Upper lobe of left lung (tissue), 6 donors: ENCODE measurements at regions not wholly inside any gene's neighbourhood (a gene's known extent, or its start where the extent isn't known, plus 50 kb on each side); places are given as distances from the start of the nearest gene placed in this dataset.

Experiments
- ATAC-seq, 2 donors: fragments of 200-7000 bp; cut with Tn5 transposase; one replicate each; pipeline ENCODE4 v1.9.1; 2022; ENCODE audit warnings: mild to moderate bottlenecking in 2 of 2, moderate library complexity in 2 of 2; ENCODE audit not compliant: low FRiP score in 2 of 2
- DNase-seq, 2 donors: peaks; one replicate each; pipeline ENCODE4 v3.0.0-alpha.2; 2019 to 2020
- H3K27ac ChIP-seq, 4 donors: fragments of 200-600 bp; sonication (generic); one replicate each; pipeline ENCODE4 v1.5.1; 2016 to 2019
- H3K27me3 ChIP-seq, 4 donors: fragments of 200-600 bp; sonication (generic); one replicate each; pipeline ENCODE4 v1.5.1; 2017 to 2019
- H3K36me3 ChIP-seq, 4 donors: fragments of 200-600 bp; sonication (generic); one replicate each; pipeline ENCODE4 v1.5.1; 2016 to 2019
- H3K4me1 ChIP-seq, 4 donors: fragments of 200-600 bp; sonication (generic); one replicate each; pipeline ENCODE4 v1.5.1; 2018 to 2019
- H3K4me3 ChIP-seq, 4 donors: fragments of 200-600 bp; sonication (generic); one replicate each; pipeline ENCODE4 v1.5.1; 2017 to 2019; ENCODE audit warnings: mild to moderate bottlenecking in 2 of 4, moderate library complexity in 1 of 4
- H3K9me3 ChIP-seq, 4 donors: fragments of 200-600 bp; sonication (generic); one replicate each; pipeline ENCODE4 v1.5.1; 2018 to 2019
- EP300 ChIP-seq, 4 donors: sonication (generic); formaldehyde crosslinking; IDR thresholded peaks; one replicate each; pipeline ENCODE4 v1.5.1; 2017; ENCODE audit warnings: antibody characterized with exemption in 4 of 4, control low read depth in 2 of 4
- POLR2A ChIP-seq, 4 donors: fragments of 450-650 bp; IDR thresholded peaks; one replicate each; pipeline ENCODE4 v1.5.1; 2016 to 2017; ENCODE audit warnings: antibody characterized with exemption in 4 of 4, mild to moderate bottlenecking in 2 of 4
- POLR2AphosphoS5 ChIP-seq, 2 donors: sonication (generic); formaldehyde crosslinking; IDR thresholded peaks; one replicate each; pipeline ENCODE4 v1.5.1; 2017; ENCODE audit warnings: antibody characterized with exemption in 2 of 2
- WGBS, 2 donors: methylation state at CpG; one replicate each; pipeline ENCODE4 v1.1.5; 2017 to 2018; 5-methylcytosine and 5-hydroxymethylcytosine counted together
- TF ChIP-seq, protein P1 (sequence below), 6 experiments: fragments of 450-650 bp in 4 of 6; fragments of 200-600 bp in 2 of 6; sonication (generic) in 2 of 6; IDR thresholded peaks; one replicate each; pipeline ENCODE4 v1.5.1; 2016 to 2019; ENCODE audit warnings: antibody characterized with exemption in 6 of 6
- donor health status: DM: no; HTN: no; CAD: no; lungs with moderate emphysema.
- donor health status: DM: no; HTN: yes; CAD: no; lungs with severe emphysema.

DNA sequence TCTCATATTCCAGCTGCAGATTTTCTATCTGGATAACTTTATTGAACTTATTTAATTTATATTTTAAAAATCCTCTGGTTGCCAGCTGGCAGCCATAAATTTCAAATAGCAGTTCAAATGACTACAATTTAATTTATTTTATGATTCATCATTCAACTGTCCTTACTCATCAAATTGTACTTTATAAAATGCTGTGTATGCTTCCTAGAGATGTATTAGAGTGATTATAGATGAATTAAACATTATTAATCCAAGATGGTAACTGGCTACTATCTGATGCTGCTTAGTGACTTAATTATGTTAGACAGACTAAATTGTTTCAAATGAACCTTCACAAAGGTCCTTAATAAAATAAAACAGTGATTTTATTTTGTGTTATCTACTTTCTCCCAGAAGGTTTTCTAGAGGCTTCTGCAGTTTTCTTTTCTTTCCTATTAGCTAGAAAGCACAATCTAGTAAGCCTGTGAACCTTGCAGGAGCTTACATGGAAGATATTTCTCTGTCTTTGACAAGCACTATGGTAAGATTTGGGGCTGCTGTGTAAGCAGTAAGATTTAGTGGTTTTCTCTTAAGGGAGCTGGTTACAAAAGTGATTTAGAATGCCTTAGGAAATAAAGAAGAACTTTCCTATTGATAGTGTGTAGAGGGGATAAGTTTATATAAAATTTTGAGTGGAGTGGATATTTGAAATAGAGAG lies 322.3 kb downstream of the FSIP2 start:
- DNase-seq (no peak), ATAC-seq (no peak)
- H3K9me3 ChIP-seq: no peaks in the 10 kb centered on the region
- TF ChIP-seq POLR2A (IDR thresholded peaks at IDR 0.05) (no peak), POLR2AphosphoS5 (IDR thresholded peaks at IDR 0.05) (no peak), EP300 (IDR thresholded peaks at IDR 0.05) (no peak)
- TF ChIP-seq, protein P1, sequence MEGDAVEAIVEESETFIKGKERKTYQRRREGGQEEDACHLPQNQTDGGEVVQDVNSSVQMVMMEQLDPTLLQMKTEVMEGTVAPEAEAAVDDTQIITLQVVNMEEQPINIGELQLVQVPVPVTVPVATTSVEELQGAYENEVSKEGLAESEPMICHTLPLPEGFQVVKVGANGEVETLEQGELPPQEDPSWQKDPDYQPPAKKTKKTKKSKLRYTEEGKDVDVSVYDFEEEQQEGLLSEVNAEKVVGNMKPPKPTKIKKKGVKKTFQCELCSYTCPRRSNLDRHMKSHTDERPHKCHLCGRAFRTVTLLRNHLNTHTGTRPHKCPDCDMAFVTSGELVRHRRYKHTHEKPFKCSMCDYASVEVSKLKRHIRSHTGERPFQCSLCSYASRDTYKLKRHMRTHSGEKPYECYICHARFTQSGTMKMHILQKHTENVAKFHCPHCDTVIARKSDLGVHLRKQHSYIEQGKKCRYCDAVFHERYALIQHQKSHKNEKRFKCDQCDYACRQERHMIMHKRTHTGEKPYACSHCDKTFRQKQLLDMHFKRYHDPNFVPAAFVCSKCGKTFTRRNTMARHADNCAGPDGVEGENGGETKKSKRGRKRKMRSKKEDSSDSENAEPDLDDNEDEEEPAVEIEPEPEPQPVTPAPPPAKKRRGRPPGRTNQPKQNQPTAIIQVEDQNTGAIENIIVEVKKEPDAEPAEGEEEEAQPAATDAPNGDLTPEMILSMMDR (IDR thresholded peaks at IDR 0.05): no peak
- H3K27ac ChIP-seq: no peak overlapping the region
- no peaks in the 10 kb centered on the region for H3K27me3 ChIP-seq
- H3K4me3 ChIP-seq: no peak overlapping the region
- H3K36me3 ChIP-seq: no peaks in the 10 kb centered on the region
- H3K4me1 ChIP-seq: peaks cover 0 to 6% (median 6%) of the 10 kb centered on the region in 4 donors

DNA sequence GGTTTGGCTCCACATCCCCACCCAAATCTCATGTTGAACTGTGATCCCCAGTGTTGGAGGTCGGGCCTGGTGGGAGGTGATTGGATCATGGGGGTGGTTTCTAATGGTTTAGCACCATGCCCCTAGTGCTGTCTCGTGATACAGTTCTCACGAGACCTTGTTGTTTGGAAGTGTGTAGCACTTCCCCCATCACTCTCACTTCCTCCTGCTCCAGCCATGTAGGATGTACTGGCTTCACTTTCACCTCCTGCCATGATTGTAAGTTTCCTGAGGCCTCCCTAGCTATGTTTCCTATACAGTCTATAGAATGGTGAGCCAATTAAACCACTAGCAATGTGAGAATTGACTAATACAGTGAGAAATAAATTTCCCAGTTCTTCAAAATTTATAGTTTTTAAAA lies 325.9 kb downstream of the FSIP2 start:
- no peak overlapping the region for H3K27ac ChIP-seq
- no peaks in the 10 kb centered on the region for H3K36me3 ChIP-seq
- no peak overlapping the region for H3K4me3 ChIP-seq
- H3K4me1 ChIP-seq: no peaks in the 10 kb centered on the region
- H3K9me3 ChIP-seq: no peaks in the 10 kb centered on the region
- H3K27me3 ChIP-seq: no peaks in the 10 kb centered on the region
- 83 to 89% methylated on average over 3 of the region's 3 CpGs for WGBS, 2 donors
- TF ChIP-seq POLR2A (IDR thresholded peaks at IDR 0.05) (no peak), EP300 (IDR thresholded peaks at IDR 0.05) (no peak), POLR2AphosphoS5 (IDR thresholded peaks at IDR 0.05) (no peak)
- TF ChIP-seq, protein P1 (IDR thresholded peaks at IDR 0.05): no peak
- DNase-seq (no peak), ATAC-seq (no peak)

DNA sequence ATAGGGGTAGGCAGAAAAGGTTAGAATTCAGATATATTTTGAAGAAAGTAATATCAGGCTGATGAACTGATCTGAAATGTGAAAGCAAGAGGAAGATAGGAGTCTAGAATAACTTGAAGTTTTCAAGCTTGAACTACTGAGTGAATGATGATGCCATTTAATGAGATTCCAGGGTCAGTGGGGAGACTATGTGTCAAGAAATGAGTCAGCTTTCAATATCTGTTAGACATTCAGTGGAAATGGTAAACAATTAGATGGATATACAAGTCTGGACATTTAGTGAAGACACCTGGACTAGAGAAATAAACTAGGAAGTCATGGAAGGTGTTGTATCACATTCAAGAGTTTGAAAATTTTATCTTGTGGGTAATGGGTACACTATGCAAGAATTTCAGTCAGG lies 326.9 kb downstream of the FSIP2 start:
- no peak for ATAC-seq
- H3K36me3 ChIP-seq: no peaks in the 10 kb centered on the region
- TF ChIP-seq POLR2A (IDR thresholded peaks at IDR 0.05) (no peak), EP300 (IDR thresholded peaks at IDR 0.05) (no peak), POLR2AphosphoS5 (IDR thresholded peaks at IDR 0.05) (no peak)
- TF ChIP-seq, protein P1 (IDR thresholded peaks at IDR 0.05): no peak
- H3K4me3 ChIP-seq: no peak overlapping the region
- H3K4me1 ChIP-seq: no peaks in the 10 kb centered on the region
- H3K9me3 ChIP-seq: no peaks in the 10 kb centered on the region
- no peaks in the 10 kb centered on the region for H3K27me3 ChIP-seq
- no peak for DNase-seq
- H3K27ac ChIP-seq: no peak overlapping the region

DNA sequence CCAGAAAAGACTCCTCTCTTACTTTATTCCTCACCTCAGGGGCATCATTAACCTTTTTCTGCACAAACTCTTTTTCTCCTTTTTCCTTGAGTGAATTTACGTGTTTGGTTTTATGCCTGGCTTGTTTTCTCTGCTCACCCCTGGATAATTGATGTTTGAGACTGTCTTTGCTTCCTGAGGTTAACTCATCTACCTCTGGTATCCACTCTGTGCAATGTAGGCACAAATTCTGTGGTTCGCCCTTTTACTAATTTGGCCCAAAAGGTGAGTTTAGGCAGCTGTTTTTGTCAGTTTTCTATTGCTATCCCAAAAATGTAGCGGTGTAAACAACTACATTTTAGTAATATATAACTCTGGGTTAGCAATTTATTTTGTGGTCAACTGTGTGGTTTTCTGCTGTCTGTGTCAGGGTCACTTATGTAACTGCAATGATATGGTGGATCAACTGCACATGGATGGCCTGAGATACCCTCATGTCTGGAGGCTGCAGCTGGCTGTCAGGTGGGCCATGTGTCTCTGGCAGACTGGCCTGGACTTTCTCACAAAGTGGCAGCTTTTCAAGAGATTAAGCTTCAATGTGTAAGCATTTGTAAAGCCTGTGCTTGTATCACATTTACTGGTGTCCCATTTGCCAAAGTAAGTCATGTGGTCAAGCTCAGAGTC lies 329.7 kb downstream of the FSIP2 start:
- ATAC-seq (no peak), DNase-seq (no peak)
- WGBS, 2 donors: 74 to 94% methylated on average over 3 of the region's 3 CpGs

More for the DNA sequence above, 329.7 kb downstream of the FSIP2 start:
- Histone ChIP-seq H3K36me3 (no peaks in the 10 kb centered on the region), H3K4me1 (no peaks in the 10 kb centered on the region), H3K9me3 (no peaks in the 10 kb centered on the region), H3K27me3 (no peaks in the 10 kb centered on the region), H3K4me3 (no peak overlapping the region), H3K27ac (no peak overlapping the region)
- TF ChIP-seq POLR2AphosphoS5 (IDR thresholded peaks at IDR 0.05) (no peak), EP300 (IDR thresholded peaks at IDR 0.05) (no peak), POLR2A (IDR thresholded peaks at IDR 0.05) (no peak)
- TF ChIP-seq, protein P1 (IDR thresholded peaks at IDR 0.05): no peak
